ENCODE measurements at regions not wholly inside any gene's neighbourhood (a gene's known extent, or its start where the extent isn't known, plus 50 kb on each side); places are given as distances from the start of the nearest gene placed in this dataset.
"Not testable (repeated sequence)": the region's sequence is repeated elsewhere in the genome, so short reads cannot be mapped to it uniquely, and the experiment has no call there.

- no peaks in the 10 kb centered on the region for H3K27me3 Mint-ChIP-seq (ENCODE audit: insufficient read depth, unreplicated experiment)
- no peak for TF ChIP-seq CTCF (IDR thresholded peaks at IDR 0.05; ENCODE audit: insufficient read depth in 1 of 2, low read depth in 1 of 2, low read length in 1 of 2, severe bottlenecking in 1 of 2, unreplicated experiment in 1 of 2)
- no TSS peak for BruUV-seq (replicated peaks)
- H3K27ac Mint-ChIP-seq (ENCODE audit: unreplicated experiment) = no peak overlapping the region
- no peaks in the 10 kb centered on the region for H3K9me3 ChIP-seq
- no peaks in the 10 kb centered on the region for H3K9me3 Mint-ChIP-seq (ENCODE audit: unreplicated experiment)
- H3K36me3 Mint-ChIP-seq (ENCODE audit: insufficient read depth, unreplicated experiment) = no peaks in the 10 kb centered on the region
- intact Hi-C loops (cut with micrococcal nuclease; ENCODE audit: unreplicated experiment) = no loop called here
- no peaks in the 10 kb centered on the region for H3K4me1 ChIP-seq
- H3K27me3 ChIP-seq (replicated peaks; ENCODE audit: control insufficient read depth, insufficient read depth, low read length) = no peaks in the 10 kb centered on the region
- H3K36me3 ChIP-seq (ENCODE audit: control insufficient read depth, insufficient read depth, low read length) = no peaks in the 10 kb centered on the region
- CTCF ChIA-PET = no interaction called here
- DNase-seq = no peak
- no peak overlapping the region for H3K4me3 ChIP-seq (ENCODE audit: low read depth, low read length)
- POLR2A ChIA-PET = no interaction called here
- H3K4me3 Mint-ChIP-seq (ENCODE audit: unreplicated experiment) = no peak overlapping the region
- H3K4me1 Mint-ChIP-seq (ENCODE audit: low read depth, unreplicated experiment) = no peaks in the 10 kb centered on the region
Observed at GRCh38 chr2:209160800-209161588, 262.9 kb upstream of the MAP2 start.

- H3K36me3 ChIP-seq (ENCODE audit: control insufficient read depth, insufficient read depth, low read length) = no peaks in the 10 kb centered on the region
- H3K4me1 Mint-ChIP-seq (ENCODE audit: low read depth, unreplicated experiment) = no peaks in the 10 kb centered on the region
- no peaks in the 10 kb centered on the region for H3K27me3 ChIP-seq (replicated peaks; ENCODE audit: control insufficient read depth, insufficient read depth, low read length)
- intact Hi-C loops (cut with micrococcal nuclease; ENCODE audit: unreplicated experiment) = no loop called here
- no peaks in the 10 kb centered on the region for H3K36me3 Mint-ChIP-seq (ENCODE audit: insufficient read depth, unreplicated experiment)
- no peak overlapping the region for H3K4me3 Mint-ChIP-seq (ENCODE audit: unreplicated experiment)
- H3K9me3 Mint-ChIP-seq (ENCODE audit: unreplicated experiment) = no peaks in the 10 kb centered on the region
- no peak overlapping the region for H3K27ac Mint-ChIP-seq (ENCODE audit: unreplicated experiment)
- H3K4me3 ChIP-seq (ENCODE audit: low read depth, low read length) = no peak overlapping the region
- DNase-seq = no peak
- H3K4me1 ChIP-seq = no peaks in the 10 kb centered on the region
- ChIA-PET CTCF (no interaction called here), POLR2A (no interaction called here)
- H3K9me3 ChIP-seq = no peaks in the 10 kb centered on the region
- no peaks in the 10 kb centered on the region for H3K27me3 Mint-ChIP-seq (ENCODE audit: insufficient read depth, unreplicated experiment)
- no TSS peak for BruUV-seq (replicated peaks)
- TF ChIP-seq CTCF (IDR thresholded peaks at IDR 0.05; ENCODE audit: insufficient read depth in 1 of 2, low read depth in 1 of 2, low read length in 1 of 2, severe bottlenecking in 1 of 2, unreplicated experiment in 1 of 2) = no peak
Observed at GRCh38 chr2:209162129-209162528, 261.7 kb upstream of the MAP2 start.

GRCh38 chr2:209181984-209182383 lies 241.9 kb upstream of the MAP2 start:
- Mint-ChIP-seq H3K9me3 (ENCODE audit: unreplicated experiment) (no peaks in the 10 kb centered on the region), H3K4me1 (ENCODE audit: low read depth, unreplicated experiment) (no peaks in the 10 kb centered on the region), H3K4me3 (ENCODE audit: unreplicated experiment) (no peak overlapping the region), H3K27me3 (ENCODE audit: insufficient read depth, unreplicated experiment) (peaks cover 4% of the 10 kb centered on the region), H3K36me3 (ENCODE audit: insufficient read depth, unreplicated experiment) (no peaks in the 10 kb centered on the region), H3K27ac (ENCODE audit: unreplicated experiment) (no peak overlapping the region)
- no peak for TF ChIP-seq CTCF (IDR thresholded peaks at IDR 0.05; ENCODE audit: insufficient read depth in 1 of 2, low read depth in 1 of 2, low read length in 1 of 2, severe bottlenecking in 1 of 2, unreplicated experiment in 1 of 2)
- H3K36me3 ChIP-seq (ENCODE audit: control insufficient read depth, insufficient read depth, low read length) = no peaks in the 10 kb centered on the region
- intact Hi-C loops (cut with micrococcal nuclease; ENCODE audit: unreplicated experiment) = no loop called here
- ChIA-PET CTCF (no interaction called here), POLR2A (no interaction called here)
- H3K27me3 ChIP-seq (replicated peaks; ENCODE audit: control insufficient read depth, insufficient read depth, low read length) = no peaks in the 10 kb centered on the region
- no peak for DNase-seq
- no peaks in the 10 kb centered on the region for H3K4me1 ChIP-seq
- no peak overlapping the region for H3K4me3 ChIP-seq (ENCODE audit: low read depth, low read length)
- no TSS peak for BruUV-seq (replicated peaks)
- H3K9me3 ChIP-seq = no peaks in the 10 kb centered on the region

- BruUV-seq (replicated peaks); CTCF ChIA-PET; H3K27me3 ChIP-seq (replicated peaks; ENCODE audit: control insufficient read depth, insufficient read depth, low read length); H3K4me3 ChIP-seq (ENCODE audit: low read depth, low read length); intact Hi-C loops (cut with micrococcal nuclease; ENCODE audit: unreplicated experiment); H3K4me1 ChIP-seq; H3K27ac Mint-ChIP-seq (ENCODE audit: unreplicated experiment); H3K9me3 ChIP-seq; H3K9me3 Mint-ChIP-seq (ENCODE audit: unreplicated experiment); H3K27me3 Mint-ChIP-seq (ENCODE audit: insufficient read depth, unreplicated experiment); H3K4me1 Mint-ChIP-seq (ENCODE audit: low read depth, unreplicated experiment); DNase-seq; POLR2A ChIA-PET; H3K36me3 Mint-ChIP-seq (ENCODE audit: insufficient read depth, unreplicated experiment); H3K4me3 Mint-ChIP-seq (ENCODE audit: unreplicated experiment); H3K36me3 ChIP-seq (ENCODE audit: control insufficient read depth, insufficient read depth, low read length): not testable (repeated sequence)
Observed at GRCh38 chr2:209186886-209187285, 237.0 kb upstream of the MAP2 start.
